ENCODE measurements at regions not wholly inside any gene's neighbourhood (a gene's known extent, or its start where the extent isn't known, plus 50 kb on each side); places are given as distances from the start of the nearest gene placed in this dataset.

DNA sequence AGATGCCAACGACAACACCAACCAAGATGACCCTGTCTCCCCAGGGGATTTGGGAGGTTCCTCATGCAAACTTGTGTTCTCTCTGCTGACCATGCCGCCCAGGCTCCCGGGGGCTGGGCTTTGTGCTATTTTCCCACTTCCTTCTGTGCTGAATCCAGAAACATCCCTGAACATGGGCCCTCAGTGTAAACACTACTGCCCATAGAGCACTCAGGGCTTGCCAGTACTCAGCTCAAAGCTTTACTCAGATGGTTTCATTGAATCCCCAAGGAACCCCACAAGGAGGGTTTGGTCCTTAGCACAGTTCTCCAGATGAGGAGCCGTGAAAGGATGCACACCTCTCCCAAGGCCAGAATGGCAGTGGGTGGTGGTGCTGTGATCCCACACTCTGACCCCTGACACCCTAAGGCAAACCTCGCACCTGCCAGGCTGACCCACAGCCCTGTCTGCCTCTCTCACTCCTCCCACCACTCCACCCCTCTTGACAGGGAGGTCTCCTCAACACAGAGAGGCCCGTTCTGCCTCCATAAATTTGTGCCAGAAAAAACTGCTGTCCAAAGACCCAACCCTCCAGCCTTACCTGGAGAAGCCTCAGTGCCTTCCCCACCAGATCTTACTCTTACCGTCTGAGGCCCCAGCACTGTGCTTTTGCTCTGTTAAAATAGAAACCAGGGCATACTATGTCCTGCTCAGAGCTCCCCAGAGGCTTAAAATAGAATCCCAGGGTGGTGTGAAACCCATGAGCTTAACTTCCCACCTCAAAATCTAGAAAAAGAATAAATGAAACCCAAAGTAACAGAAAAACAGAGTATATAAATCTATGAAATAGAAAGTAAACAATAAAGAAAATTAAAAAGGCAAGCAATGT is 283.0 kb upstream of the CDH4 start:
- Histone ChIP-seq H3K27ac (no peak overlapping the region), H3K36me3 (no peaks in the 10 kb centered on the region), H3K9me3 (ENCODE audit: severe bottlenecking) (no peaks in the 10 kb centered on the region), H3K4me3 (ENCODE audit: low read depth, low read length) (no peak overlapping the region), H3K27me3 (ENCODE audit: insufficient read depth, low read depth, severe bottlenecking) (peaks cover 69% of the 10 kb centered on the region)
- DNase-seq, result no peak
- no peak for TF ChIP-seq CTCF (IDR thresholded peaks at IDR 0.05; ENCODE audit: low read depth, low read length)

DNA sequence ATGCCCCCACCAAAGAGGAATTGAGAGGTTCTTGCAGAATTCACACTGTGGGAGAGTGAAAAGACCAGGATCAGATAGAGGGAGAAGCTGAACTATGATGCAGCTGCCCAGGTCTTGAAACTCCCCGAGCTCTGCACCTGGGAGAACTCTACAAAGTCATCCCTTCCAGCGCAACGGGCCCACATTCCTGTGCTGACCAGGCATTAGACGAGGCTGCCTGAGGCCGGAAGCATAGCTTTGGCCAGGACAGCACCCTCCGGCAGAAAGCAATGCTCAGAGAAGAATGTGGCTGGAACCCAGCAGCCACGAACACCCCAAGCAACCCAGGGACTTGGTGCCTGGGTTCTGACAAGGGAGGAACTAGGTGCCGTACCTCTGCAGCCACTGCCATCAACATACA is 281.5 kb upstream of the CDH4 start:
- Histone ChIP-seq H3K9me3 (ENCODE audit: severe bottlenecking) (no peaks in the 10 kb centered on the region), H3K27me3 (ENCODE audit: insufficient read depth, low read depth, severe bottlenecking) (peaks cover 70% of the 10 kb centered on the region), H3K4me3 (ENCODE audit: low read depth, low read length) (no peak overlapping the region), H3K27ac (no peak overlapping the region), H3K36me3 (no peaks in the 10 kb centered on the region)
- TF ChIP-seq CTCF (IDR thresholded peaks at IDR 0.05; ENCODE audit: low read depth, low read length), result no peak
- no peak for DNase-seq

DNA sequence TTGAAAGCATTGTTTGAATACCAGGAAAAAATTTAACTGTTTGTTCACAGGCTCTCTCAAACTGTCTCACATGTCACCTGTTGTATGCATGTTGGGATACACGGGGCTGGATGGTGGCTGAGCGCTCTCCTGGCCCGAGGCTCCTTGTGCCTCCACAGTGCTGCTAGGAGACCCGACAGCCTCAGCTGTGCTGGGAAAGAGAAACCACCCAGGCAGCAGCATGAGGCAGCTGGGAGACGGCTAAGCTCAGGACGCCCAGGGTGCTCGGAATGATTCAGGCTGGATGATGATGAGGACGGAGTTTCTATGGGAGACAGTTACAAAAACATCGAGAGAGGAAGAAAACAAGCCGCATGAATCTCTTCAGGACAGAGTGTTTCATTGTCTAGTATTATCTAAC is 278.0 kb upstream of the CDH4 start:
- Histone ChIP-seq H3K36me3 (no peaks in the 10 kb centered on the region), H3K4me3 (ENCODE audit: low read depth, low read length) (no peak overlapping the region), H3K27ac (no peak overlapping the region), H3K9me3 (ENCODE audit: severe bottlenecking) (no peaks in the 10 kb centered on the region), H3K27me3 (ENCODE audit: insufficient read depth, low read depth, severe bottlenecking) (peaks cover 69% of the 10 kb centered on the region)
- TF ChIP-seq CTCF (IDR thresholded peaks at IDR 0.05; ENCODE audit: low read depth, low read length), result no peak
- DNase-seq, result no peak

DNA sequence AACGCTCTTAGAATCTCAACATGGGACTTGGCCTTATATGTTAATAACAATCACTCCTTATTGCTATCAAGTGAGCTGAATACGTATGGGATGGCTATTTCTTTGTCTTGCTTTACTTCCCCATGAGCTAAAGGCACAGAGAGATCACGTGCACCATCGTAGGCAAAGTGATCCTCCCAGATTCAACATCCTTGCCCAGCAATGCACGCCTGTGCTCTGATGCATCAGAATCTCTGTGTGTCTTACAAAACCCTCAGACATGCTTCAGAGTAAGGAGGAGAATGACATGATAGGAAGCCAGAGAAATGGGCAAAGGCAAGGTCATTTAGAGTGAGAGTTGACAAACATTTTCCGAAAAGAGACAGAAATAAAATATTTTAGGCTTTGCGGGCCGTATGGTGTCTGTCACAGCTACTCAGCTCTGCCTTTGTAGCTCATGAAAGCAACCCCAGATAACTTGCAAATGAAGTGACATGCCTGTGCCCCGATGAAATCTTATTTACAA is 277.6 kb upstream of the CDH4 start:
- DNase-seq, result no peak
- Histone ChIP-seq H3K27ac (no peak overlapping the region), H3K27me3 (ENCODE audit: insufficient read depth, low read depth, severe bottlenecking) (peaks cover 64% of the 10 kb centered on the region), H3K9me3 (ENCODE audit: severe bottlenecking) (no peaks in the 10 kb centered on the region), H3K4me3 (ENCODE audit: low read depth, low read length) (no peak overlapping the region), H3K36me3 (no peaks in the 10 kb centered on the region)
- TF ChIP-seq CTCF (IDR thresholded peaks at IDR 0.05; ENCODE audit: low read depth, low read length), result no peak

DNA sequence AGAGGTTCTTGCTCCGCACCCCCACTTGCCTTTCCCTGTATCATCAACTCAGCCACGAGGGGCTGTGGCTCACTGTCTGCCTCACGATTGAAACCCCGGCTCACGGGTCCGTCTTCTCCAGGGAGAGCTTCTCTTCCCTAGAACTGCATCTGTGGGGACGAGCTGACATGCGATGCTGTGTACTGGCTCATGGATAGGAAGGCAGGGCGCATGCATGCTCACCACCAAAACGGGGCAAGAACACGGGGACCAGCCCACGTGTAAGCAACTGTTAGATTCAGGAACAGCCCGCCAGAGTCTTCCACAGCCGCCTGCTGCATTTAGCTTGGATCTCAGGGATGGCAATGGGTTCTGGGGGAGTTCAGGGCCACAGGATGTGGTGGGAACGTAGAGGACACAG is 275.9 kb upstream of the CDH4 start:
- Histone ChIP-seq H3K9me3 (ENCODE audit: severe bottlenecking) (no peaks in the 10 kb centered on the region), H3K27me3 (ENCODE audit: insufficient read depth, low read depth, severe bottlenecking) (peaks cover 54% of the 10 kb centered on the region), H3K4me3 (ENCODE audit: low read depth, low read length) (no peak overlapping the region), H3K36me3 (no peaks in the 10 kb centered on the region), H3K27ac (no peak overlapping the region)
- no peak for TF ChIP-seq CTCF (IDR thresholded peaks at IDR 0.05; ENCODE audit: low read depth, low read length)
- DNase-seq, result no peak

Measured in WERI-Rb-1 (cell line).